Activated naive CD4-positive, alpha-beta T cell treated with Interleukin-2 at 50 U/mL for 16 hours (primary cell): ENCODE measurements at regions not wholly inside any gene's neighbourhood (a gene's known extent, or its start where the extent isn't known, plus 50 kb on each side); places are given as distances from the start of the nearest gene placed in this dataset.
"Not testable (repeated sequence)": the region's sequence is repeated elsewhere in the genome, so short reads cannot be mapped to it uniquely, and the experiment has no call there.

Experiments
- DNase-seq: peaks from one replicate; pipeline ENCODE4 v3.0.0-alpha.2; 2020

DNA sequence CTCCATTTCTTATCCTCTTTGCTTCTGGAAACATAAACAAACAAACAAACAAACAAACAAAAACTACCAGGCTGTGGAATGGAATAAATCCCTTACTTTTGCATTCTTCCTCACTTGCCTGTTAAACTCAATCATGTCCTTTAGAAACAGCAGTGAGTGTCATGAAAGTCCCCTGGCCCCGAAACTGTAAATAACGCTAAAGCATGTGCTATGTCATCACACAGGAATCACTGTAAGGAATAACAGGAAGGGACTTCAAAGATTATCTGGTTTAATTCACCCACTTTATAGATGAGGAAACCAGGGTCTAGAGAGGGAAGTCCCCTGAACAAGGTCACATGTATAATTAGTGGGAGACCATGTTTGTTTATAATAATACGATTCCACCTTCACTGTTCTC is 159.4 kb upstream of the MEOX2 start:
- no peak for DNase-seq

DNA sequence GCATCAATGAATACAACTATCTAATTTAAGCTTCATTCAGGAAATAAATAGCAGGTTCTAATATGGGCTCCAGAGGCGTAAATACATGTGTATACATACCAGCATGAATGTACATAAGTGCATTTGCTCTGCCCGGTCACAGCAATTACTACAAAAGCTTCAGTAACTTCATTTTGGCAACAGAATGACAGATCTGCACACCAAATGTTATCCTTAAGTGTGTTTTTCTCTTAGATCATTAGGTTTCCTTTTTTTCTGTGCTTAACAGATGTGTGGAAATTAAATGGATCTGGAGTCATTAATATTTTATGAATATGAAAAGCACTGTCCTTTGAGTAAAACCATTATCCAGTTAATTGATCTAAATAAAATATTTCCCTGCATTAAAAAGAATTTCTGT is 159.0 kb upstream of the MEOX2 start:
- DNase-seq = no peak

DNA sequence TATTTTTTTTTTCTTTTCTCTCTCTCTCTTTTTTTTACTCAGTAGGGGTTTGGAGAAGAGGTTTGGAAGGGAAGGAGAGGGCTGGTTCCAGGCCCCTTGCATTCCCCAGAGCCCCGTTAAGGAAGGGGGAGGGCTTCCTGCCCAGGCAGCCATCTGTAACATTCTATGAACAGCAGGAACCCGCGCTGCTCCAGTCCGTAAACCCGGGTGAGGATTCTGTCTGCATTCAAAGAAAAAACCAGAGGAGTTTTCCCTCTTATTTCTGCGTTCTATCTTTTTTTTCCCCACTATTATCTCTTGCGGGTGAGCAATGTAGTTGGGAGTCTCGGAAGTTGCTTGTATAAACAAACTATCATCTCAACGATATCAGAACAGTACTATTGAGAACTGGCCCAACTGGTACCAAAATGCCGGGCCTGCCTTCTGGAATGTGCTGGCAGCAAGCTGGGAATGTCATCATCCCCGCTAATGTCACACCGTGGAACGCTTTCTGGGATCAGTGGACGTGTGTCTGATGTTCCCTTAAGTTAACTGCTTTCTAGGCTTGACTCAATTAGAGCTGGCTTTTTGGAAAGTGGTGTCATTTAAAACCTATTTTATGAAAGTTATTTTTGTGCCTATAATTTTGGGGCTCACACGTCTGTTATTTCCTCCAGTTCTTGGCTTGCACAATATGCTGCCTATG is 153.1 kb upstream of the MEOX2 start:
- DNase-seq = no peak

DNA sequence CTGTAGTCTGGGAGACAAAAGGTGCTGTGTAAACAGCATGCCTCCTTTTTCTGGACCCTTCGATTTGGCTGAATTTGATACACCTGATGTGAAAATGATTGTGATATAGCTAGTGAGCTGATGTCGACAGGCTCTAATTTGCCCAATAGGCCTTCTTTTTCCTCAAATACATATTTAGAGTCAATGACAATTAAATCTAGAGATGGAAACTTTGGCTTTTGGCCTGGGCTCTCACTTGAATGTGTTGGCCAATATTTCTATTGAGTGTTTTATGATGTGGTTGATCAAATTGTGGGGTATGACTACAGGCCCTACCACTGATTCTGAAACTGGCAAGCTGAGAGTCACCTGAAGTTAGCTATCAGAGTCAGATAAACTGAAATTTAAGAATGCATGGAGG is 151.8 kb upstream of the MEOX2 start:
- DNase-seq = no peak

DNA sequence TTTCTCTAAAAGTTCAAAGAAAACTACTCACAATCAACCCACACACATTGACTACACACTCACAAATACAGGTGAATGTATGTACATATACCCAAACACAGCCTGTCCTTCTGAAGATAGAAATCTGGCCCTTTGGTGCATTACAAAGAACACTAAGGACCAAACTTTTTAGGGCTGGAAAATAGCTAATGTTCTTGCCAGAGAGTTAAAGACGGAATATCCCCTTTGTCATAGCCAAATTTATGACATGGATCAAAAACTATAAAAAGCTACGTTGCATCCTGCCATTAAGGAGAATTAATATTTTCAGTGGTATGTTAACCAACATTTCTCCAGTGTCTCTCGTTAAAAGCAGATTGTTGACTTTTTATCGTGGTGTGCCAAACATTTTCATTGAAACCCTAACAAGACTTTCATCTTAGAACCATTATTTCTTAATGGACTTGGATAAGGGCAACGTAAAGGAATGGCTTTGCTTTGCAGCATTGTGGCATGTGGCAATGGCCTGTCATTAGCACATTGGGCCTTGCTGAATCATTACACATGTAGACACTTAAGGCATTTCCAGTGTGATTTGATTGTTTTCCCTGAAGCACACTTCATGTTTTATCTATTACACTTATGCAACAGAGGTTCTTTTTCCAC is 150.9 kb upstream of the MEOX2 start:
- no peak for DNase-seq

DNA sequence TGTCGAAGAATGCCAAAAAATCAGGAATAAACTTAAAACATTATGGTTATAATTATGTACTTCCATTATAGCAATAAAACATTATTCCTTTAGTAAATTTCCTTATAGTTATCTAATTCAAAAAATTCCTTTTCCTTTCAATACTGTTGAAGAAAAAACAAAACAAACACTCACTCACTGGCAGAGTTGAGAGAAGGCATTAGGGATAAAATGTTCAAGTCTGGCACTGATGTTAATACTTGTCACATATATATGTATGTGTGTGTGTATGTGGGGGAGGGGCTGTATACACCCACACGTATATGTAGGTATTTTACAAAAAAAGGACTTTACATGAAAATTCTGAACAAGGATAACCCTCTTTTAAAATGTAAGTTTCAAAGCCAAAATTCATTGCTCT is 150.2 kb upstream of the MEOX2 start:
- DNase-seq = no peak

DNA sequence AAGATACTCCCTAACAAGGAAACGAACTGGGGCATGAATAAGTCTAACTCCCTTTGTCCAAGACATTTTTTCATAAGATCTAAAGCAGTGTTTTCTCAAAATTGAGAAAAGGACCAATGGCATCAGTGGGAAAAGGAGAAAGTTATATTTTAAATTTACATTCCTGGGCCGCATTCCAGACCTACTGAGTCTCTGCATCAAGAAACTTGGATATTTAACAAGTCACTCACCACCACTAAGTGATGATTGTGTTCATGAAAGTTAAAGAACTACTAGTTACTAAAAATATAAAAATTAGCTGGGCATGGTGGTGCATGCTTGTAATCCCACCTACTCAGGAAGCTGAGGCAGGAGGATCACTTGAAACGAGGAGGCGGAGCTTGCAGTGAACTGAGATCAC is 149.6 kb upstream of the MEOX2 start:
- no peak for DNase-seq

DNA sequence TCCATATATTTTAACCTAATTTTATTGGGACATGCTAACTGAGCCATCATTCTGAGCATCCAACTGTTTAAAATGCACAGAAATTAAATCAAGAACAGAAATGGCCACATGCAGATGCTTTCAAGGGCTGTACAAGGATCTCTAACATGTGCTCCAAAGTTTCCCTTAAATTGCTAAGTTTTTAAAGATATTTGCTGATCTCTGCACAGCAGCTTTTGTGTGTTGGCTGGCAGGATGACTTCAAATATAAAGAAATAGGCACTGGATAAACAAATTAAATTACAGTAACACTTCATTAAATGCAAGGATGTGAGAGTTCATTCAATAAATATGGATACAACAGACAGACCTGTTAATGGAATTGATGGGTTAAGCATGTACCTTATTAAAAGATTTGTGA is 148.0 kb upstream of the MEOX2 start:
- no peak for DNase-seq

DNA sequence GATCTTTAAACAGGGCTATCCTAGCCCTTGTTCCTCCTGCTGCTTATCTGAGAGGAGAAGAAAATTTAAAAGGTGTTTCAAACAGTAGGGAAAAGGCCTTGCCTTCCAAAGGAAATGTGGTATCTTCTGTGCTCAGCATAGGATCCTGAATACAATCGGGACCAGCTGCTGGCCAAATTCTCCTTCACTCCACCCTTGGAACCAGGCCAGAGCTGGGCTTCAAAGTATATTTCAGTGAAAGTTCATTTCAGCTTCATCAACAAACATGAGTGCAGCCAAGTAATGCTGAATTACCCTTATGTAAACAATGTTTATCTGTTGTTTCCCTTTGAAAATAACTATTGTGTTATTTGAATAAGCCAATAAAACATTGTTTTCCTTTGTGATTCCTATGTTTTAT is 146.5 kb upstream of the MEOX2 start:
- DNase-seq = no peak

DNA sequence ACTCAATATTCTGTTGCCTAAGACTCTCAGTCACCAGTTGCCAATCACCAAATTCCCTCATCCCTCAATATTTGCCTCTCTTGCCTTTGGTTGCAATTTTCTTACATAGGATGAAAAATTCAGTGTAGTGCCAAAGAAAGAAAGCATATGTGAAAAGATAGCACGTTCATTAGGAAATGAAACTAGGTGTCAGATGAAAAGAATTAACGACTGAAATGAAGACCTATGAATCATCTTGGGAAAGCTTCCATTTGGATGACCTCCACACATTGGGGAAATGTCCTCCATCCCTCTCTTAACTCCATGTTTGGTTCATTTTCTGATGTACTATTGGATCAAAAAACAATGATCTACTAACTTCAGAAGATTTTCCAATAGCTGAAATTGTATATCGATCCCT is 145.1 kb upstream of the MEOX2 start:
- DNase-seq = no peak

DNA sequence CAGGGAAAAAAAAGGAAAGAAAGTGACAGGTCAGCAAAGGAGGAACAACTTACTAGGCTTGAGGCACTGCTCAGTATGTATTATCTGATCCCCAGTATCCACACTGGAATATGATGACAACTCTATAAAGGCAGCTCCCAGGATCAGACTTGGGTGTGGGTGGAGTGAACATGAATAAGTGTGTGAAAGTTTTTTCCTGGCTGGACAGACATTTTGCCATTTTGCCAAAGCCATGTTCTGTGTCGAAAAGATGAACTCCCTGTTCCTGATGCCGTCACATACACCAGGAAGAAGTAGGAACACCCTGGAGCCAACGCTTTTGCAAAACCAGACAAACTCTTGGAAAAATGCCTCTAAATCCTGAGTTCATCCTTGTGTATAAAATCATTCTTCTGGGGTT is 143.2 kb upstream of the MEOX2 start:
- DNase-seq = no peak

DNA sequence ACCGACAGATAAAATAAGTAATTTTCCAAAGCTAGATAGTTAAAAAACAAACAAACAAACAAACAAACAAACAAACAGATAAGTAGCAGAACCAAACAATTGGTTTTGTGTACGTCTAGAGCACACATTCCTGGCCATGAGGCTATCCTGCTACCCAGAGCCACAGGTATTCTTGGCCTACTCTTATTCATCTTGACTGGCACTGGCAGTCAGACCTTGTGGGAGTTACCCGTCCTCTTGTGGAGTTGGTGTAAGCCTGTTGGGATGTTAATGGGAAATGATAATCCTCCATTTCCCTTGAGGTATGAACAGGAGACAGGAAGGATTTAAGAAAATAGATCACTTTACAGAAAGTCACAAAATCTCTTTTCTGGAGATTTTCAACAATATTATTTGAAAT is 142.4 kb upstream of the MEOX2 start:
- no peak for DNase-seq

DNA sequence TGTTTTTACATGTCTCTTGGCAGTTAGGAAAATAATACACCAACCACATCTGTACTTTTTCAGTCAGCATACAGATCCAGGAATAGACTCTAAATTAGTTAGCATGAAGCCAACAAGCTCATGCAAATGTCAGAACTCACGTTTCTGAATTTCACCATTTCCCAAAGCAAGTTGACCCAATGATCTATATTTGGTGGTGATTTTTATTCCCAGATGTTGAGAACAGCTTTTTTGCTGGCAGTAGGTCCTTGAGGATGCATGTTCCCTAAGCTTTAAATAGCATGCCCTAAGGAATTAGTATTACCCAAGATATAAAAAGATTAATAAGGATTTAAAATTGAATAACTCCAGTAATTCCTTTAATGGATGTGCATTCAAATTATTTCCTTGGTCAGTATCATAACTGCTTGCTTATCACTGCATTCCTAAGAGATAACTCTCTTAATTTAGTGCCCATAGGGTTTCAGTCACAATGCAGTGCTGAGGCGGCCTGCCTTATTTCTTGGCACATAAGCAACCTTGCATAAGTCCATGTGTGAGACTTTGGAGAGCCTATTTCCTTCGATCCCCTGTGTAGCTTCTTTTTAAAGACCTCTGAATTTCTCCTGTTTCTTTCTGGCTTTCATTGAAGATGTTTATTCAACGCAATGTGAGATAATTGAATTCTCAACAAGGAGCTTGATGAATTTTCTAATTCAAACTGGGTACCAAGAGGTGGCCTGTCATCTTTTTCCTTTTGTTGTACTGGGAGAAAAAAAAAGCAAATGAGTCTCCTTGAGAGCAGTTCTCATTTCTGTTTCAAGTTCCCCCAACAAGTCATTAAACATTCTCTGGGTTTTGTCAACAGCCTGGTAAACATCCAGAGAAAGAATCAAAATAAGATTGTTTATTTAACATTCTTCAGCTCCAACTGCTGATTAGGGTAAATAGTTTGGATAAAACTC is 135.3 kb upstream of the MEOX2 start:
- DNase-seq = no peak

DNA sequence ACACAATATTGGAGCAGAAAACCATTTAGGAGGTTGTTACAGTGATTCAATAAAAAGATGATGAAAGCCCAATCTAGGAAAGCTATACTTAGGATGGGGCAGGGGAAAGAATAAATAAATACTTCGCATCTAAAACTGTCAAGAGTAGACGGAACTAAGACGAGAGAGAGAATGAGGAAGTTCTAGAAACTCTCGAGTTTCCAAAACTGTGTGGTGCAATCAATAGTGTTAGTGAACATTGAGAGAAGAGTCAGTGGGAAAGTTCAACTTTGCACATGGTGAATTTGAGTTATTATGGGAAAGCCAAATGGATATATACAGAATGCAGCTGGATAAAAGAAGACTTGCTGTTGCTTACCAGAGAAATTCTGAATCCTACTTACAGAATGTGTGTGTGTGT is 133.8 kb upstream of the MEOX2 start:
- no peak for DNase-seq

DNA sequence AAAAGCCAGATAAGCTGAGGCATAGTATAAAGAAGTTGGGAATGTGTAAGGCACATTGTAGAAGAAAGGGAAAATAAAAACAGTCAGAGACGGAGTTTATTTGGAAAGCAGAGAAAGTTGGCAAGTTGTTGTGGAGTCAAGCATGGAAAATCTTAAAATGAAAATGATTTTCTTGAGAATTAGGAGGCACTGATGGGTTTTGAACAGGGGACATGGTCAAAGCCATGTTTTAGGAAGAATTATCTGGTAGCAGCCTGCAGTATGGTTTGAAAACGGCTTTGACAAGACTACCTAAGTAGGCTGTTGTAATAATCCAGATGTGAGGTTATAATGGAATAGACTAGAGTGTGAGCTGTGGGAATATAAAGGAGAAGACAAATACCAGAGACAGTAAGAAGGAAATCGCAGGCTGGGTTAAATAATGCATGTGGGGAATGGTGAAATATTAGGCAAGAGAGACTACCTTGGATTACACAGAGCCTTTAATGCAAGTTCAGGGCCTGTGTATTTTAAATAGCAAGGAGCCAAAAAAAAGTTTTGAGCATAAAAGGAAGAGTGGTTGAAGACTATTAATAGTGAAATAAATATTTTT is 130.4 kb upstream of the MEOX2 start:
- no peak for DNase-seq

DNA sequence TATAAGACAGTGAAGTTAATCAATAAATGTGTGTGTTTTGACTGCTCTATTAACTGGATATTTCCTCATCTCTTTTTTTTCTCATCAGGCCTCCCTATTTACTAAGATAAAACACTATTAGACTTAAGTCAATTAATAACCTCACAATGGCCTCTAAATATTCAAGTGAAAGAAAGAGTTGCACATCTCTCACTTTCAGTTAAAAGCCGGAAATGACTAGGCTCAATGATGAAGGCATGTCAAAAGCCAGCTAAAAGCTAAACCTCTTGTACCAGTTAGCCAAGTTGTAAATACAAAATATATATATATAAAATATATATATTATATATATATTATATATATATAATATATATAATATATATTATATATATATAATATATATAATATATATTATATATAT is 127.0 kb upstream of the MEOX2 start:
- no peak for DNase-seq

DNA sequence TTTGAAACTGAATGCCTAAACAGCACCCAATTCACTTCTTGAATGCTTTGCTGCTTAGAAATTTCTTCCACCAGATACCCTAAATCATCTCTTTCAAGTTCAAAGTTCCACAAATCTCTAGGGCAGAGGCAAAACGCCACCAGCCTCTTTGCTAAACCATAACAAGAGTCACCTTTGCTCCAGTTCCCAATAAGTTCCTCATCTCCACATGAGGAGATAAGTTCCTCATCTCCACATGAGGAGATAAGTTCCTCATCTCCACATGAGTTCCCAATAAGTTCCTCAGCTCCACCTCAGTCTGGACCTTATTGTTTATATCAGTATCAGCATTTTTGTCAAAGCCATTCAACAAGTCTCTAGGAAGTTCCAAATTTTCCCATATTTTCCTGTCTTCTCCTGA is 123.9 kb upstream of the MEOX2 start:
- DNase-seq = not testable (repeated sequence)

DNA sequence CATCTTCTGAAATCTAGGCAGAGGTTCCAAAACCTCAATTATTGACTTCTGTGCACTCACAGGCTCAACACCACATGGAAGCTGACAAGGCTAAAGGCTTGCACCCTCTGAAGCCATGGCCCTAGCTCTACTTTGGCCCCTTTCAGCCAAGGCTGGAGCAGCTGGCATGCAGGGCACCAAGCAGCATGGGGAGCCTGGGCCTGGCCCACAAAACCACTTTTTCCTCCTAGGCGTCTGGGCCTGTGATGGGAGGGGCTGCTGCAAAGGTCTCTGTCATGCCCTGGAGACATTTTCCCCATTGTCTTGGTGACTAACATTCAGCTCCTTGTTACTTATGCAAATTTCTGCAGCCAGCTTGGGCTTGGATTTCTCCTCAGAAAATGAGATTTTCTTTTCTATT is 123.5 kb upstream of the MEOX2 start:
- DNase-seq = not testable (repeated sequence)

DNA sequence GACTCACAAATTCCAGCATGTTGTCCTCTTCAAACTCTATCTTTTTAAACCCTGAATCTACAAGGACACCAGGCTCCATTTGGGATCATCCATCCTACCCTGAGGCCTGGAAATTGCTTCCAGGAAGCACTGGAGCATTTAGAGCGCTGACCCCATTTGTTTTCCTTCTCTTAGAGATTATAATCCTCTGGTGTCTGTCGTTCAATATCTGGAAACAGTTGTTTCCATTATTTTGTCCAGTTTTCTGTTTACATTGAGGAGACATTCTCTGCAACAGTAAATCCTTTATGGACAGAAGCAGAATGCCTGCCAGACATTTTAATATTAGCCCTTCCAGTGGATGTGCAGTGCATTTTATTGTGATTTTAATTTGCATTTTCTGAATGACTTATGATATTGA is 119.4 kb upstream of the MEOX2 start:
- no peak for DNase-seq

DNA sequence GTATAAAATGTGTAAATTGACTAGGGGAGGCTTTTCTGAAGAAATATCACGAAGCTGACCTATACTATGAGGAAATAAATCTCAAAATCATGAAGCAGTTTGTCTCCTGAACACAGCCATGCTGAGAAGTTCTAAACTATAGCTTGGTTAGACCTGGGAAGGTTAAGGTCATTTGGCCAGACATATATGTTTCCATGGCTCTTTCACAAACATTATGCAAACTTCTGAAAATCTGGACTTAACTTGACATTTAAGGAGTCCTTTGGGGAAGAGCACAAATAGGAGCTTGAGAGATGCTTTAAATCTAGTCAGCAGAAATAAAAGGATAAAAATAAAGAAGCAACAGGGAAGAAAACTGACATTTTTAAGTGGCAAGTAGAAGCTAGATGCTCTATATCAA is 115.9 kb upstream of the MEOX2 start:
- DNase-seq = no peak

DNA sequence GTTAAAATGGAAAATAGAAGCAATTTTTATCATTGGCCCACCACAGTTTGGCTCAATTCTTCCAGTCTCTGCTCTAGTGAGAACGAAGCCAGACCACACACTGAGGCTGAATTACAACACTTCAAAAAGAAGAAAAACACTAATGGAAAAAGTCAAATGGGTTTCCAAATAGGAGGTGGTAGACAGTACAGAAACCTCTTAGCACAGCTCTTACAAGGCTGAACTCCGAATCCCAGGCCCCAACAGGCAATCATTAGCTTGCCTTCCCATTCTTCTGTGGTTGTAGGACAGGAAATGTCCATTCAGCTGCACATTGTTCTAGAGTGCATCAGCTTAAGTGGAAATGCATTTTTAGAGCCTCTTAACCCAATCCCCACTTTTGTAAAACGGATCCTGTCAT is 115.1 kb upstream of the MEOX2 start:
- DNase-seq = no peak

DNA sequence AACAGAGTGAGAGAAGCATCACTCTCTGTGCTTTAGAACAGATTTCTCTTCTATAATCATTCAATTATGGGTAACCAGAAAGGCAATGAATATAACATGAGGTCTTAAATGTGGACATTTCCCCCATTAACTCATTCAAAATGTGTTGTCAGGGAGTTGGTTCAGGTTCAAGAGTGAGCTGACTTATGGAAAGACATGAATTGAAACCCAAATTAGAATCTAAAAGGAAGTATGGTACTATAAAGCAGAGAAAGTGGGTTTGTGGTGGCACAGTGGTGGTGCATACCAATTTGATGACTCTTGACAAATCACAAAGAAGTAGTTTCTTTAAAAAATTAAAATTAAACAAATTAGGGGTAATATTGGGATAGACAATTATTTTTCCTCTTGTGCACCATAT is 114.6 kb upstream of the MEOX2 start:
- no peak for DNase-seq

DNA sequence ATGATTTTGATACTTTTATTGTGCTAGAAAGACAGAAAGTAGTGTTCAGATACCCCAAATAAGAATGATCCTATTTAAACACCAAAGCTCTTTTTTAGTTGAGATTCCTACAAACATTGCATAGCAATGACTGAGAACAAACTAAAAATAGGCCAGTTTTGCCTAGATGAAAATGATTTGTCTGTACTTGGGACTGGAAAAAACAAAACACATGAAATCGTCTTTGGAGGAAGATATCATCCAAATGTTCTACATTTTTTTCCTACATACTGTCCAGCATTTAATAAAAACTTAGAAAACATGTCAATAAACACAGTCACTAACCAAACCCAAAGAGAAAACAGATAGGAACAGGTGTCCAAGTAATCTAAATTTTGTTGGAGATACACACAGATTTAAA is 111.6 kb upstream of the MEOX2 start:
- DNase-seq = no peak

DNA sequence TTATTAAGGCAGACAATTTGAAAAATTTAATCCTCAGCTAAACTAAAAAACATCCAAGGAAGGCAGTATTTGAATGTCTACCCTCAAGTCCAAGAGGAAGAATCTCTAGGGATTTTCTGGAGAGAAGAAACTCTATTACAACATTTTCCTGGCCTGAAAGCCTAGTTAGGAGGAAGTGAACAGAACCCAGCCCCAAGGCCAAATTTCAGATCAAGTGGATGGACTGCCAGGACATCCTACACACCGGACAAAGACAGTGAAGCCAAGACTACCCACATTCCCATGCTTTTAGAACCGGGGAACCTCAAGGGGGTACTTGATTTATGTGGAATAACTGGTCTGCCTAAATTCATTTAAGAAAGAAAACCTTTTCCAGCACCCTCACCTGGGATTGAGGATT is 108.9 kb upstream of the MEOX2 start:
- no peak for DNase-seq
